GM19238 (cell line): ENCODE measurements at regions not wholly inside any gene's neighbourhood (a gene's known extent, or its start where the extent isn't known, plus 50 kb on each side); places are given as distances from the start of the nearest gene placed in this dataset.

ENCODE experiments used
- DNase-seq: peaks from one replicate; pipeline ENCODE4 v3.0.0; 2011; ENCODE audit warnings: low spot score; ENCODE audit not compliant: insufficient read length

DNA sequence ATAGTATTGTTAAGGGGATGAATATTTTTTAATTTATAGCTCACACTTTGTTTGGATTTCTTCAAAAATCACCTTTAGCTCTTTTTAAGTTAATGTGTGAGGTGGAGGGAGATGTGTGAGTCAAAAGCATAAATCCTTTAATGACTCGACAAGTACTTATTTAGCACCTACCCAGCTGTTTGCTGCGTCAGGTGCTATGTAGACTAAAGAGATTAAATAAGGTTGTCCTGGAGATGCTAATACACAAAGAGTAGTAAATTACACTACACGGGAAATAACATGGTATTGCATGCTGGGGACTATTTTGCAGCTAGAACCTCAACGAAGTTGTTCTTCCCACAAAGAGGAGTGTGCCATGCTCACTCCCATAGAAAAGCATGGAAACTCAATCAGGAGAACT is 583.3 kb upstream of the TENM4 start:
- no peak for DNase-seq

- DNase-seq: no peak
These were observed 582.6 kb upstream of the TENM4 start for GRCh38 chr11:80023386-80023785.

GRCh38 chr11:80010536-80010935 is 569.7 kb upstream of the TENM4 start:
- no peak for DNase-seq

DNA sequence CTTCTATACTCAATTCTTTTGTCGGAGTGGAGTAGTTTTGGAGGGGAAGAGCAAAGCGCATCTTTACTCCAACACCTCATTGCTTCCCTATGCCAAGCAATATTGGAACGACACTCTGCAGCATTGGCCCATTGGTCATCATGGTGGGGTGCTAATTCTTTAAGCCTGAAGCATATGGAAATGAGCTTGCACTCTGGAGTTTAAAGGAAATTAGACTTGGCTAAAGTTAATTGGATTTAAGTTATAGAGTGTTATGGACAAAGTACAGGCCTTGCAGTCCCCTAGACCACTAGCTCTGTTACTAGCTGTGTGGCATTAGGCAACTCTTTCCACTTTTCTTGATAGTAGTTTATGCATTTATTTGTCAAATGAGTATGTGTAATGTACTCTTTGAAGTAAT is 568.3 kb upstream of the TENM4 start:
- no peak for DNase-seq

DNA sequence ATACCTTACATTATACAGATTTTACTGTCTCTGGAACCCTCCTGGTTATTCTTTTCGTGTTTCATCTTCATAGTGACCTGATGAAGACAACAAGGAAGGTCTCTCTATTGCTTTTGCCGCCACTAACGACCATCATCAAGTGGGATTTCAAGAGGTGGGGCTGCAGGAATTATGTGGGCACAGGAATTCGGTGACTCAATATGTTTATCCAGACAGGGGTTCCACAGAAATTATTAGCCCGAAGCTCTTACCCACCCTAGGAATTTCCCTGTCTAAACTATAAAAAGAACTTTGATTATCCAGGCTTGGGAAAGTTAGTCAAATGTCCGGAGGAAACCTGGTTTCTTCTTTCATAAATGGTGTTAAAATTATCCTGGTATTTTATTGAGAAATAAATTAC is 566.8 kb upstream of the TENM4 start:
- no peak for DNase-seq

GRCh38 chr11:79990141-79990540 is 549.3 kb upstream of the TENM4 start:
- no peak for DNase-seq

- no peak for DNase-seq
These were observed 541.4 kb upstream of the TENM4 start for GRCh38 chr11:79982185-79982584.

DNA sequence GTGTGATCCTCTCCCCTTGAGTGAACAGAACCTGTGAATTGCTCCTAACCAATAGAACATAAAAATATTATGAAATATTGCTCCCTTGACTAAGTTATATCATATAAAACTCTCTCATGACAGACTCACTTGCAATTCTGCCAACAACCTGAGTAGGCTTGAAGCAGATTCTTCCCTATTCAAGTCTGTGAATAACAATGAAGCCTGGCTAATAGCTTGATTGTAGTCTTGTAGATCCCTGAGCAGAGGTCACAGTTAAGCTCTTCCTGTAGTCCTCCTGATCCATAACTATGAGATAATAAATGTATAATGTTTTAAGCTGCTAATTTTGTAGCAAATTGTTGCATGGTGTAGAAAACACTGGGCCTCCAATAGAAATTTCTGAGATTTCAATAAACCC is 540.1 kb upstream of the TENM4 start:
- DNase-seq: no peak

DNA sequence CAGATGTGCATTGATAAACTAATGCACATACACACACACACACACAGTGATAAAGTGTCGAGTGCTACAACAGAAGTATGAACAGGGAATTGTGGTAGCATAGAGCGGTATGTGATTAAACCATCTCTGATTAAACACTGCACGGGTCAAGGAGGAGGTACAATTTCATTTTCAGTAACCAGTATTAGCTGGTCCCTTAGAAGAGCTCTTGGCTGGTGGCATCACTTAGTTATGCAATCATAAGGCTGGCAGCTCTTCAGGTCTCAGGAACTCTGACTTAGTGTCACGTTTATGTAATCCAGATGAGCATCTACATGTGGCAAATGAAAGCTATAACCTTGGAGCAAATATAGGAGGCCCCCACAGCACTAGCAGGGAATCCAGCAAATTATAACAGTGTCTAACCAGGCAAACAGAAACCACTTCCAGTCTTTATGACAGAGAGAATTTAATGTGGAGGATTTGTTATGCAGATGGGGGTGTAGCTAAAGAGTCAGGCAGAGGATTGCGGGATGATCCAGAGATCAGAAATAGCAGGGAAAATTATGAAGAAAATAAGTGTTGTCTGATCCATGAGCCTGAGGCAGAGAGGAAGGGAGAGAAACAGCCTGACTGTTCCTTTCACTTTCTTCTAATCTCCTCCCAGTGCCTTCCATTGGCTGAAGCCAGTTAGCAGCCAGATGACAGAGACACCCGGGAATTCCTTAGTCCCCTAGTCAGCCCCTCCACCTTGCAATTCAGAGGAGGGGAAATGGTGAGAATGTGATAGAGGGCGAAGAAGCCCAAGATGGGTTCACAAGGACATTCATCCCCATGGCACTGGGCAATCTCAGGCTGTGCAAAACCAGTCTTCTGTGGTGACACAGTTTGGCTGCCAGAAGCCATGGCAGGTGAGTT is 533.1 kb upstream of the TENM4 start:
- no peak for DNase-seq

DNA sequence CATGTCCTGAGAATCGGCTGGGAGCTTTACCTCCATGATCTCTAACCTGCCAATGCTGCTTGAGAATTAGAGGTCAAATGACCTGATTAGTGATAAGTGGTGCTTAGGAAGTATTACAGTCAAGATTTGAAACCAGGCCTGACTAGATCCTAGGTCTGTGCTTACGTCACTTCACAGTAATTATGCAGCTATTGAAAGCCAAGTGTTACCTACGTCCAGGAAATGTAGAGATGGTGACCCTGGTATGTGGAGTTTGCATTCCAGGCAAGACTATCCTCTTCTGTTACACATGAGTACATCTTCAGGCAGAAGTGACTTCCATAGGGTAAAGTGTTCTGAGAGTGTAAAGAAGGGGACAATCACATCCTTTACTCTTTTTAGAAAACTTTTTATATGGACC is 530.4 kb upstream of the TENM4 start:
- no peak for DNase-seq

- DNase-seq: no peak
These were observed 525.8 kb upstream of the TENM4 start for GRCh38 chr11:79966592-79966991.

DNA sequence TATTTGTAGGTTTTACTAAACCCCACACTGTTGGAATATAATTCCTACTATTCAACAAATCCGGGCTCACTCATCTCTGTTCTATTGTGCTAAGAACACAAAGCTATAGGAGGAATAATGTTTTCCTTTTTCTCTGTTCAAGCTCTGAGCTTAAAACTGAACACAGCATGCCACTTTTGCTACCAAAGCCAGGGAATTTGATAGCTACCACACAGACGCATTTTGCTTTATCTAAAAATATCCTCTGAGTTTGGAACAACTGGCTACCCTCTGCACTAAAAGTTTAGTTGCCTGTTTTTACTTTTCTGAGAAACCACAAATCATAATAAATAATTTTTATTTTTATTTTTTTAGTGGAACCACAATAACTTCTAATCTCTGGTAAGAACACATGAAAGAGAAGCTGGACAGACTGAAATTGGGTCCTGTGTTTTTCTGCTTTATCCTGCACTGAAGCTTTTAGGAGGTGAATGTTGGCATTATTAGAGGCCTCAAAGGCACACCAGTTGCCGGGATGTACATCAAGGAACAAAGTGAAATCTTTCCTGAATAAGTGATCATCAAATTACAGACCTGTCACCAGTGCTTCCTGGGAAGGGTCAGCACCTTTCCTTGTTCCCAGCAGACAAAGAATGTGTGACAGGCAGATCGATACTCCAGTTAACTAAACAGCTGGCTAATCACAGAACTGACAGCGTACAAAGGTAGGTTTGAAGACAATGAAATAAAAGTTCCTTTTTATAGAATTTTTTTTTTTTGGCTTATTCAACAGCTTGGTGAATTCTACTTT is 523.2 kb upstream of the TENM4 start:
- no peak for DNase-seq

- no peak for DNase-seq
These were observed 519.6 kb upstream of the TENM4 start for GRCh38 chr11:79960461-79960860.

DNA sequence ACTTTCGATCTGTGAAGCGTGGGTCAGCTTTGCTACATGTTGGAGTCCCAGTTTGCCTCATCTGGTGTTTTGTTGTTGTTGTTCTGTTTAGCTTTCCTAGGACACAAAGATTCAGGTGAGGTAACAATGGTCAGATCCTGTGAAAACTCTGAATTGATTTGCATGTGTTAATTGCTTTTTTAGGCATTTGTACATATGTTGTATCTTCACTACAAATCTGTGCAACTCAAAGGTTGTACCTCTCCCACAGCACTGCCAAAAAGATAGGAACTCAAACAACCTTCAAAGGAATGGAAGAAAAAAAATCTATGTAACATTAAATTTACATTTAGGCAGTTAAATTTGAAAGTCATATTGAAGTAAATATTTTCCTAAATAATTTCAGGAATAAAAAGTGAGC is 518.5 kb upstream of the TENM4 start:
- no peak for DNase-seq

DNA sequence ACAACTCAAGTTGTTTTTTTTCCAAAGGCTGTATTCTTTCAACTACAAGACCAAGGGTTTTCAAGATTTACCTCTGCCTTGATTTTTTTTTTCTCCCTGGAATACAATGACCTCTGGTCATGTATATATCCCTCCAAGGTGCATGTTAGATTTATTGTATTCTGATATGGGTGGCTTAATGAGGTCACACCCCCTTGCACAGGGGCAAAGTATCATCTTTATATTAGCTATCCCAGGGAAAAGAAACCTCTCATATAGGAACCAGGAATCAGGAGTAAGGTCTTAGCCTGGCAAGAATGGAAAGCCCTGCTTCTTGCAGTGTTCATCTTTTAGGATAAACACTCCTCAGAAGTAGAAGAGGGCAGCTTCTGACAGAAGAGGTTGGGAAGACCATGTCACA is 516.9 kb upstream of the TENM4 start:
- no peak for DNase-seq

DNA sequence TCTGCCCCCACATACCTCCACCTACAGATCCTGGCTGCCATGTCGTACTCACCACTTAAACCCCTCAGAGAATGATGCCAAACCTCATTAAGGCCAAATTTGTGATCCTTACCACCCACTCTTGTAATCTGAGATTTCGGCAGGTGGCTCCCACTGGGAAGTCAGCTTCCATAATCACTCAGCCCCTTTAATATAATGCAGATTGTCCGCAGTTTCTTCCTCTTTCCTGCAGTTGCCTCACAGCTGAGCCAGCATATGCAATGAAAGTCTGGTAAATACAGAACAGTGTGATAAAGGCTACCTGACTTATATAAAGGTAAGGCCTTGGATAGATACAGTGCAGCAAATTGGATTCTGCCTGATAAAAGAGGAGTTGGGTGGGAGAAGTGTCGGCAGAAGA is 515.2 kb upstream of the TENM4 start:
- no peak for DNase-seq

- no peak for DNase-seq
These were observed 512.8 kb upstream of the TENM4 start for GRCh38 chr11:79953629-79954028.

DNA sequence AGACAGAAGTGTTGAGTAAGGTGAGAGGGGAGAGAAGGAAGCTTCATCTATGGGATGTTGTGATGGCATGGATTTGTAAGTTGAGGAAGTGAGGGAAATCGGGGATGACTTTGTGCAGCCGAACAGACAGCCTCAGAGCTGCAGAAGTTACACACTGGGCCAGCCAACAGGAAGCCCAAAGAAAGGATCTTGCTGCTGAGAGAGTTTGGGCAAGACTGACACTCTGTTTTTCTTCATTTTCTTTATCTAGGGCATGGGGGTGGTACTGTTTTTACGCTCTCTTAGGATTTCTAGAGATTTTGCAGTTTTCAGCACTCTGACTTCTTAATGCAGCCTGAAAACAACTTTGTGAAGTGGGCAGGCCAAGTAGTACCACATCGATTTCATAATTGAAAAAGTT is 509.9 kb upstream of the TENM4 start:
- DNase-seq: no peak

DNA sequence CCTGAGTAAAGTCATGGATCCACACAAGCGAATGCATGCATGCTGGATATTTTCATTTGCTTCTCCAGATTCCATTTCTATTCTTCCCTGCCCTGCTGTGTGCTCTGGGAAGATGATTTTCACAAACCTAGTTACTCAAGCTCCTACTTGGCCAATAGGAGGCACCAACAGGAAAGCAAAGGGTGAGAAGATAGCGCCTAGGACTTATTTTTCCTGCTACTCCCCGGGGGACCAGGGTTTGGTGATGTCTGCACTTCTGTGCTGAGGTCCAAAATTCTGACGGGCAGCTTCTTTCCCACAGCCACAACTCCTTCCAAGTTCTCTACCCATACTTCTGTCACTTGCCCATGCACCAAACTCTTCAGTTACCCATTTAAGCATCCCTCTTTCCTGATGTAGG is 509.3 kb upstream of the TENM4 start:
- DNase-seq: no peak

DNA sequence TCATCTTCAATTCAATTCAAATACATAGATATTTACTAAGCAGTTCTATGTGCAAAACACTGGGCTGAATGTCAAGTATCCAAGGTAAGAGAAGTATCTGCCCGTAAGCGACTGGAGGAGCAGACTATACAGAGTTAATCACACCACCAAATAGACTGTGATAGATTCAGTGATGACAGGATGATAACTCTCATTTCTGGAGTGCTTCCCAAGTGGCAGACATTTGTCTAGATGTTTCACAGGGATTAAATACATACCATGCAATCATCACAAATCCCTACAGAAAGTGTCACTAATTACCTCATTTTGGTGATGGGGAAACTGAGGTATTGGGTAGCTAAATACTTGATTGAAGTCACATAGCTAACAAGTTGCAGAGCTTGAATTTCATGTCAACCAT is 508.7 kb upstream of the TENM4 start:
- DNase-seq: no peak

DNA sequence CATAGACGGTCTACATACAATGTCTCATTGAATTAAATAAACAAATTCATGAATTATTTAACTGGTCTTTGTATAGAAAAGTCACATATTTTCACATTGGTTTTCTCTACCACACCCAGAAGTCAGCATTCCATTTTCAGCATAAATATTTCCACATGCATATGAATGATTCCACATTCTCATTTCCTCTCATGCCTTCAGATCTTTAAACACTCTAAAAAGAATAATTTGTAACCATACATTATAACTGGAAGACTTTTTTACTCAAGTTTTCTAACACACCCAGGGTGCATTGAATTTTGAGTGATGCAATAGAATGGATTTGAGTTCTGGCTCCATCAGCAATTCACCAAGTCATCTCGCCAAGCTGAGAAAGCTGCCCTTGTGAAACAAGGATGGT is 501.8 kb upstream of the TENM4 start:
- no peak for DNase-seq

GRCh38 chr11:79942090-79942489 is 501.3 kb upstream of the TENM4 start:
- DNase-seq: no peak
